H1 (cell line): ENCODE measurements at regions not wholly inside any gene's neighbourhood (a gene's known extent, or its start where the extent isn't known, plus 50 kb on each side); places are given as distances from the start of the nearest gene placed in this dataset.

Experiments
- CTCF ChIA-PET: fragments of 300-600 bp; sonication (Branson Sonifier 250); formaldehyde crosslinking; loops from one replicate; lab custom pipeline; 2021; ENCODE audit not compliant: partially characterized antibody; lab: Charles Lee
- POLR2A ChIA-PET: fragments of 300-600 bp; sonication (Branson Sonifier 250); formaldehyde crosslinking; loops from one replicate; lab custom pipeline; 2021; ENCODE audit warnings: inconsistent platforms; ENCODE audit not compliant: partially characterized antibody; lab: Charles Lee
- DNase-seq, 2 experiments: peaks; one replicate each; pipeline versions ENCODE4 v3.0.0 to v3.0.0-alpha.2; 2010 to 2022; ENCODE audit warnings: low spot score in 2 of 2, low read depth in 1 of 2, mixed read lengths in 1 of 2
- FAIRE-seq: peaks from 2 replicates; lab custom pipeline; 2011; peaks lifted over from hg19 to GRCh38; lab: Jason Lieb, UNC
- H2AFZ ChIP-seq: 2 replicates; pipeline ENCODE4 v1.8.1; 2012; ENCODE audit warnings: low read length, inconsistent platforms
- H2AK5ac ChIP-seq: 2 replicates; pipeline ENCODE4 v1.6.1; 2013; ENCODE audit warnings: low read depth, low read length
- H2BK120ac ChIP-seq: replicated peaks from 2 replicates; pipeline ENCODE3; 2013; ENCODE audit warnings: low read depth, low read length, inconsistent platforms
- H2BK12ac ChIP-seq: 2 replicates; pipeline ENCODE4 v1.6.1; 2013; ENCODE audit warnings: low read depth, low read length
- H2BK15ac ChIP-seq: 2 replicates; pipeline ENCODE4 v1.6.1; 2013; ENCODE audit warnings: low read length
- H2BK20ac ChIP-seq: 2 replicates; pipeline ENCODE4 v1.6.1; 2013; ENCODE audit warnings: low read length
- H2BK5ac ChIP-seq: 2 replicates; pipeline ENCODE4 v1.6.1; 2013; ENCODE audit warnings: low read depth, low read length
- H3K14ac ChIP-seq: 2 replicates; pipeline ENCODE4 v1.6.1; 2013; ENCODE audit warnings: inconsistent platforms; ENCODE audit not compliant: insufficient read length
- H3K18ac ChIP-seq: 2 replicates; pipeline ENCODE4 v1.6.1; 2013; ENCODE audit warnings: low read length; ENCODE audit errors: extremely low read depth
- H3K23ac ChIP-seq: 2 replicates; pipeline ENCODE4 v1.6.1; 2013; ENCODE audit warnings: inconsistent platforms; ENCODE audit not compliant: insufficient read length
- H3K23me2 ChIP-seq: 2 replicates; pipeline ENCODE4 v1.6.1; 2013; ENCODE audit warnings: low read depth, low read length
- H3K27ac ChIP-seq: 2 replicates; pipeline ENCODE4 v1.6.1; 2011; ENCODE audit warnings: low read depth, low read length, inconsistent platforms
- H3K27me3 ChIP-seq, 4 experiments: replicated peaks in 1 of 4; 1 replicate in 1 of 4; 2 replicates in 3 of 4; pipeline versions ENCODE4 v1.6.1 to v1.8.1; 2011 to 2013; ENCODE audit warnings: low read length in 3 of 4, mild to moderate bottlenecking in 3 of 4, inconsistent platforms in 2 of 4, mixed read lengths in 2 of 4, moderate library complexity in 1 of 4; ENCODE audit not compliant: control insufficient read depth in 3 of 4, insufficient read depth in 3 of 4; ENCODE audit errors: extremely low read depth in 1 of 4
- H3K36me3 ChIP-seq, 4 experiments: 2 replicates each; pipeline versions ENCODE4 v1.6.1 to v1.8.1; 2011 to 2013; ENCODE audit warnings: mild to moderate bottlenecking in 4 of 4, low read length in 3 of 4, moderate library complexity in 2 of 4, control low read depth in 1 of 4, inconsistent platforms in 1 of 4; ENCODE audit not compliant: insufficient read depth in 4 of 4, control insufficient read depth in 2 of 4
- H3K4ac ChIP-seq: replicated peaks from 2 replicates; pipeline ENCODE3; 2013; ENCODE audit warnings: low read length, low read depth, mixed read lengths, inconsistent platforms; ENCODE audit not compliant: insufficient read length
- H3K4me1 ChIP-seq, 4 experiments: replicated peaks in 1 of 4; 1 replicate in 1 of 4; 2 replicates in 3 of 4; pipeline versions ENCODE4 v1.6.1 to v1.8.1; 2011 to 2013; ENCODE audit warnings: low read length in 3 of 4, inconsistent platforms in 2 of 4, mixed read lengths in 1 of 4; ENCODE audit not compliant: insufficient read depth in 4 of 4, control insufficient read depth in 3 of 4
- H3K4me2 ChIP-seq, 2 experiments: 2 replicates each; pipeline versions ENCODE4 v1.6.1 to v1.8.1; 2011 to 2013; ENCODE audit warnings: low read depth in 2 of 2, low read length in 2 of 2, control low read depth in 1 of 2, inconsistent platforms in 1 of 2, mild to moderate bottlenecking in 1 of 2; ENCODE audit not compliant: insufficient read depth in 1 of 2
- H3K4me3 ChIP-seq, 4 experiments: fragments of 200-600, 300-600 bp in 1 of 4; sonication (generic), shearing (Covaris generic), sonication (Bioruptor Twin) in 1 of 4; 2 replicates each; pipeline versions ENCODE4 v1.5.1 to v1.8.1; 2011 to 2016; ENCODE audit warnings: low read length in 4 of 4, low read depth in 3 of 4, control low read depth in 2 of 4, inconsistent platforms in 2 of 4, mild to moderate bottlenecking in 2 of 4, mixed read lengths in 1 of 4, moderate library complexity in 1 of 4; ENCODE audit not compliant: insufficient read depth in 2 of 4; ENCODE audit errors: extremely low read depth in 1 of 4
- H3K56ac ChIP-seq: replicated peaks from 2 replicates; pipeline ENCODE3; 2013; ENCODE audit warnings: low read depth, mild to moderate bottlenecking, mixed read lengths, low read length, inconsistent platforms; ENCODE audit not compliant: insufficient read length
- H3K79me1 ChIP-seq: 2 replicates; pipeline ENCODE4 v1.6.1; 2013; ENCODE audit warnings: low read depth, low read length, control low read depth
- H3K79me2 ChIP-seq, 2 experiments: 2 replicates each; pipeline versions ENCODE4 v1.6.1 to v1.8.1; 2012 to 2013; ENCODE audit warnings: low read length in 2 of 2, mild to moderate bottlenecking in 2 of 2, inconsistent platforms in 1 of 2; ENCODE audit not compliant: insufficient read depth in 2 of 2, control insufficient read depth in 1 of 2
- H3K9ac ChIP-seq, 4 experiments: replicated peaks in 1 of 4; 1 replicate in 1 of 4; 2 replicates in 3 of 4; pipeline versions ENCODE4 v1.6.1 to v1.8.1; 2011 to 2013; ENCODE audit warnings: low read depth in 3 of 4, low read length in 3 of 4, control low read depth in 2 of 4, mild to moderate bottlenecking in 2 of 4, moderate library complexity in 2 of 4, inconsistent platforms in 1 of 4; ENCODE audit errors: extremely low read depth in 1 of 4
- H3K9me3 ChIP-seq, 2 experiments: 2 replicates each; pipeline versions ENCODE4 v1.6.1 to v1.8.1; 2012 to 2013; ENCODE audit warnings: mild to moderate bottlenecking in 2 of 2, moderate library complexity in 2 of 2, control low read depth in 1 of 2, inconsistent platforms in 1 of 2, low read depth in 1 of 2, low read length in 1 of 2, mixed read lengths in 1 of 2; ENCODE audit not compliant: insufficient read depth in 2 of 2
- H4K20me1 ChIP-seq, 2 experiments: replicated peaks in 1 of 2; 2 replicates each; pipeline versions ENCODE3 to v1.8.1; 2011 to 2013; ENCODE audit warnings: inconsistent platforms in 2 of 2, low read length in 2 of 2, mild to moderate bottlenecking in 1 of 2; ENCODE audit not compliant: insufficient read depth in 2 of 2, control insufficient read depth in 1 of 2
- H4K5ac ChIP-seq: 2 replicates; pipeline ENCODE4 v1.6.1; 2013; ENCODE audit warnings: low read length, low read depth, mixed read lengths, inconsistent platforms; ENCODE audit not compliant: insufficient read length
- H4K8ac ChIP-seq: 2 replicates; pipeline ENCODE4 v1.8.0; 2013; ENCODE audit warnings: mild to moderate bottlenecking, moderate library complexity, low read length, inconsistent platforms; ENCODE audit not compliant: insufficient read depth; ENCODE audit errors: extremely low read depth
- H4K91ac ChIP-seq: replicated peaks from 2 replicates; pipeline ENCODE3; 2013; ENCODE audit warnings: low read length, mixed read lengths, inconsistent platforms; ENCODE audit not compliant: insufficient read length
- BCL11A ChIP-seq, 2 experiments: IDR thresholded peaks; one replicate each; pipeline ENCODE4 v1.6.1; 2011; ENCODE audit warnings: low read depth in 2 of 2, low read length in 2 of 2, mild to moderate bottlenecking in 2 of 2
- BRCA1 ChIP-seq: IDR thresholded peaks from 2 replicates; pipeline ENCODE4 v1.6.1; 2012; ENCODE audit warnings: low read depth, low read length, improper control_type of control experiment
- CBX5 ChIP-seq: fragments of 300-800, 300-1000 bp; sonication (generic); IDR thresholded peaks from 2 replicates; pipeline ENCODE4 v1.7.1; 2016; ENCODE audit warnings: antibody characterized with exemption, low read length, low read depth
- RNF2 ChIP-seq: fragments of 200-900, 300-1000 bp; sonication (generic); IDR thresholded peaks from 2 replicates; pipeline ENCODE4 v1.7.1; 2016; ENCODE audit warnings: borderline replicate concordance, low read depth, mild to moderate bottlenecking, antibody characterized with exemption, low read length; ENCODE audit not compliant: poor library complexity, severe bottlenecking; ENCODE audit errors: missing control alignments
- SRF ChIP-seq: IDR thresholded peaks from 2 replicates; pipeline ENCODE4 v1.6.1; 2011; ENCODE audit warnings: mild to moderate bottlenecking, low read depth, low read length, moderate library complexity
- WGBS, 2 experiments: shearing (Covaris generic) in 1 of 2; methylation state at CpG; one replicate each; pipeline versions ENCODE4 v1.1.6 to v1.1.7; 2013 to 2015; ENCODE audit warnings: low lambda C conversion rate in 2 of 2, mixed read lengths in 2 of 2, inconsistent platforms in 1 of 2, low coverage in 1 of 2, missing lambda C conversion rate in 1 of 2; ENCODE audit not compliant: insufficient replicate concordance in 2 of 2, insufficient coverage in 1 of 2, insufficient read length in 1 of 2; ENCODE audit errors: extremely low coverage in 1 of 2, missing lambda C conversion rate in 1 of 2; 5-methylcytosine and 5-hydroxymethylcytosine counted together
- TF ChIP-seq, protein P1 (sequence below): IDR thresholded peaks from 2 replicates; pipeline ENCODE4 v1.6.1; 2011; ENCODE audit warnings: low read length, improper control_type of control experiment

DNA sequence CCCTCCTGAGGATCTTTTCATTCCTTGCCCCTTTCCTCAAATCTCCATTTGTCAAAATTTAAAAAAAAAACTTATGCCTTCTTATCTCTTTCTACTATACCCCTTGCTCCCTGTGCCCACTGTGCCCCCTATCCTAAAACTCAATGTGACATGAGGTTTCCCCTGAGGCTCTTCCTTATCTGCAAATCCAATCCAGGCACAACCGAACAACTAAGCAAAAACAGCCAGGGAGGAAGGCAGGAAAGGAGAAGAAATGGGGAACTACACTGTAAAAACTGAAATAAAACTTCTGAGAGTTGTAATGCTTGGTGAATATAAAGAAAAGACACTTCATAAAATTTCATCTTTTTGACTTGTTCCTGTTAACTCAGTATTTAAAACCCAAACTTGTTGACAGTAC, 54.2 kb downstream of the CRPPA start:
- no peak for FAIRE-seq
- CTCF ChIA-PET: no interaction called here
- 100% methylated on average over 1 of the region's 1 CpG; no CpG with 5 or more reads in 1 of the 2 experiments for WGBS, 2 experiments

More for the DNA sequence above, 54.2 kb downstream of the CRPPA start:
- Histone ChIP-seq H2BK12ac (no peak overlapping the region), H3K79me1 (no peaks in the 10 kb centered on the region), H3K4ac (no peak overlapping the region), H4K20me1 (no peaks in the 10 kb centered on the region), H3K9me3 (no peaks in the 10 kb centered on the region), H4K8ac (no peak overlapping the region), H4K91ac (no peak overlapping the region), H3K27ac (no peak overlapping the region), H2BK20ac (no peak overlapping the region), H2BK5ac (no peak overlapping the region), H3K23me2 (no peaks in the 10 kb centered on the region), H4K5ac (no peak overlapping the region), H3K4me1 (no peaks in the 10 kb centered on the region), H3K56ac (no peak overlapping the region), H2AFZ (no peak overlapping the region), H2BK120ac (no peak overlapping the region), H3K18ac (no peak overlapping the region), H3K4me3 (no peak overlapping the region), H3K79me2 (no peaks in the 10 kb centered on the region), H3K23ac (no peak overlapping the region), H3K36me3 (no peaks in the 10 kb centered on the region), H2BK15ac (no peak overlapping the region), H3K14ac (no peak overlapping the region), H3K4me2 (no peak overlapping the region), H3K9ac (no peak overlapping the region), H3K27me3 (no peaks in the 10 kb centered on the region), H2AK5ac (no peak overlapping the region)
- DNase-seq: no peak
- no peak for TF ChIP-seq BCL11A (IDR thresholded peaks at IDR 0.05; ENCODE audit: low read depth in 2 of 2, low read length in 2 of 2)
- no peak for TF ChIP-seq RNF2
- TF ChIP-seq, protein P1, sequence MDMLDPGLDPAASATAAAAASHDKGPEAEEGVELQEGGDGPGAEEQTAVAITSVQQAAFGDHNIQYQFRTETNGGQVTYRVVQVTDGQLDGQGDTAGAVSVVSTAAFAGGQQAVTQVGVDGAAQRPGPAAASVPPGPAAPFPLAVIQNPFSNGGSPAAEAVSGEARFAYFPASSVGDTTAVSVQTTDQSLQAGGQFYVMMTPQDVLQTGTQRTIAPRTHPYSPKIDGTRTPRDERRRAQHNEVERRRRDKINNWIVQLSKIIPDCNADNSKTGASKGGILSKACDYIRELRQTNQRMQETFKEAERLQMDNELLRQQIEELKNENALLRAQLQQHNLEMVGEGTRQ: no peak
- TF ChIP-seq SRF: no peak
- TF ChIP-seq CBX5: no peak
- no peak for TF ChIP-seq BRCA1
- POLR2A ChIA-PET: no interaction called here
